GM21528 (cell line): ENCODE measurements at regions not wholly inside any gene's neighbourhood (a gene's known extent, or its start where the extent isn't known, plus 50 kb on each side); places are given as distances from the start of the nearest gene placed in this dataset.
"Not testable (repeated sequence)": the region's sequence is repeated elsewhere in the genome, so short reads cannot be mapped to it uniquely, and the experiment has no call there.

Experiments used
- ATAC-seq: cut with Tn5 transposase; IDR thresholded peaks from one replicate; pipeline ENCODE4 v1.9.1; 2021; ENCODE audit warnings: mild to moderate bottlenecking, moderate library complexity; ENCODE audit not compliant: unreplicated experiment, low FRiP score

DNA sequence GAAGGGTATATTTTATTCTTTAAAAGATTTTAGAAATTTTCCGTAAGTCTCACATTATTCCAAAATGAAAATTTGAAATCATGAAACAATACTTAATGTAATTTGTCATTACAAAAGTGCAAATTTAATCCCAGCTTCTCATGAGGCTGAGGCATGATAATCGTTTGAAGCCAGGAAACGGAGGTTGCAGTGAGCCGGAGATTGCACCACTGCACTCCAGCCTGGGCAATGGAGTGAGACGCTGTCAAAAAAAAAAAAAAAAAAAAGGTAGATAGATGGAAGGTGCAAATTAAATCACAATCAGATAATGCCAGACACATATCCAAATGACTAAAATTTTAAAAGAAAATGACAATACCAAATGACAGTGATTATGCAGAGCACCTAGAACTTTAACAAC is 644.2 kb downstream of the FAM181B start:
- no peak for ATAC-seq

- no peak for ATAC-seq
Observed at GRCh38 chr11:82085493-82085892, 648.2 kb downstream of the FAM181B start.

GRCh38 chr11:82082976-82083375 is 650.7 kb downstream of the FAM181B start:
- no peak for ATAC-seq

- ATAC-seq, result no peak
Observed at GRCh38 chr11:82080160-82080559, 653.5 kb downstream of the FAM181B start.

- ATAC-seq, result no peak
Observed at GRCh38 chr11:82076126-82076525, 657.5 kb downstream of the FAM181B start.

DNA sequence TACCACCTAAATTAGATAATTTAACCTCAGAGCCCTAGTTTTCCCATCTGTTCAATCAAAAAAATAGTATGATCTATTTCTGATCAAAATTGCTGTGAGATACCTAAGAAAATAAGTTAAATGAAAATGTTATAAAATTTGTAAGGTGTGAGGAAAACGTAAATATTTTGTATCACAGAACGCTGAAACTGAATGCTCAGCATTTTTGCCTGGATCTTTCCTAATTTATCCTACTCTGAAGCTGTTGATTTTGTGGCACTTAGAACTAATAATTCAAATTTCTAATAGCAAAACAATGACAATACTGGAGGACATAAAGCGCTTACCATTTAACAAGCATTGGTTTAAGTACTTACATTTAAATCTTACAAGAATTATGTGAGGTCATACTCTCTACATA is 674.2 kb downstream of the FAM181B start:
- ATAC-seq, result no peak

- ATAC-seq, result no peak
Observed at GRCh38 chr11:82056450-82056849, 677.2 kb downstream of the FAM181B start.

GRCh38 chr11:82049199-82049598 is 684.5 kb downstream of the FAM181B start:
- no peak for ATAC-seq

GRCh38 chr11:82047200-82047599 is 686.5 kb downstream of the FAM181B start:
- ATAC-seq, result no peak

- ATAC-seq, result no peak
Observed at GRCh38 chr11:82046778-82047177, 686.9 kb downstream of the FAM181B start.

DNA sequence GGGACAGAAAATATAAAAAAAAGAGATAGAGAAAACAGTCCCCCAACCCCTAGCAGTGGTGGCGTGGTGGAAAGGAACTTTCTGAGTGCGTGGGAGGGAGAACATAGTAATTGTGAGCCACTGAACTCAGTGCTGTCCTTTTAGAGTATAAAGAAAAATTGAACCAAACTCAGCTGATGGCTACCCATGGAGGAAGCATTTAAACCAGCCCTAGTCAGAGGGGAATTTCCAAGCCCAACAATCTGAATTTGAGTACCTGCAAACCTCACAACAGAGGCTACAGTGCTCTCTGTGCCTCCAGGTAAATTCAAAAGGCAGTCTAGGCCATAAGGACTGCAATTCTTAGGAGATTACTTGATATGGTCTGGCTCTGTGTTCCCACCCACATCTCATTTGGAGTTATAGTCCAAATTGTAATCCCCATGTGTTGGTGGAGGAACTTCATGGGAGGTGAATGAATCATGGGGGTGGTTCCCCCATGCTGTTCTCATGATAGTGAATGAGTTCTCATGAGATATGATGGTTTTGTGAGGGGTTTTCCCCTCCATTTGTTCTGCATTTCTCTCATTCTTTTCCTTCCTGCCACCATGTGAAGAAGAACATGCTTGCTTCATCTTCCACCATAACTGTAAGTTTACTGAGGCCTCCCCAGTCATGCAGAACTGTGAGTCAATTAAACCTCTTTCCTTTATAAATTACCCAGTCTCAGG is 687.8 kb downstream of the FAM181B start:
- no peak for ATAC-seq

DNA sequence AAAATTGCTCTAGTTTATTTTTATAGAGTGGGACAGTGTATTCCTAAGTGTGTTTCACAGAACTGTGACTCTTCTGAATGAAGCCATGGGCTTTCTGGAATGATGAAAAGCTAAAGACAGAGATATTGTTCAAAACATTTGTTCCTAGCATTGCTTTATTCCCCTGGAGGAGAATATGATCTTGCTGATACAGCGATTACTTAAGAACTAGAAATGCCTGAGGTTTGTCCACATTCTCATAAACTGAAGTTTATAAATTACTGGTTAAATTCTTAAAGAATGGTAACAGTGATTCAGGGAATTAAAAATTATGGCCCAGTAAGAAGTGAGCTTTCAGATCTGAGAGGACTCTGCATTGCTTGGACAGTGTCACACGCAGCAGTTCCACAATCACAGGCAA is 690.3 kb downstream of the FAM181B start:
- ATAC-seq, result no peak

DNA sequence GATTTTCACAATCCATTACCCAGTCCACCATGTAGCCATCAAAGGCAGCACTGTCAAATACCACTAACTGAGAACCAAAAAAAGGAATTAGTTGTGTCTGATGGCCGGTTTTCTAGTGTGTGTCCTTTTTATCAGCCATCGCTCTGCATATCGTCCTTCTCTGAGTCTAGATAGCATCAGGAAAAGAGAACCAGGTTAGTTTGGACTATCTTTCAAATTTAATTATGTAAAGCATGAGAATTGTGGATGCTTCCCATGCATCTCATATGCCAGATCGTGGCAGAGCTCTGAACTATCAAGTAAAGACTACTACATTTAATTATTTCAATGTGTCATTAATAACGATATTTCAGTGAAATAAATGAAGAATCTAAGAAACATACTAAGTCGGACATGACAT is 691.9 kb downstream of the FAM181B start:
- ATAC-seq, result no peak

- no peak for ATAC-seq
Observed at GRCh38 chr11:82038154-82038553, 695.5 kb downstream of the FAM181B start.

DNA sequence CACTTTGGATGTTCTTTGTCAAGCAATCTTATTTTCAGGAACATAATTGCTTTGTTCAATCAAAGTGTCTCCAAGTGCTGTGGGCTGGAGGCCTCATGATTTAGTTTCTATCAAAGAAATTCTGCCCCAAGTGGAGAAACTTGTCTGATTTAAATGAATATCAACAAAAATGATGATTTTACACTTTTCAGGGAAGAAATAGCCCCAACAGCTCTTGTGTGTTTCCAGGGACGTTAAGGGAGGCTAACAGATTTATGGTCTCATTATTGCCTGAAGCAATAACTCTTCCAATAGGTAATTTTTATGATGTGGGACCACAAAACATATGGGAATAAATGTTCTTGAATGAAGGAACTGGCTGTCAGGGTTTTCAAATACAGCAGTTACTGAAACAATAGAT is 699.1 kb downstream of the FAM181B start:
- ATAC-seq, result no peak

GRCh38 chr11:82027335-82027734 is 706.3 kb downstream of the FAM181B start:
- not testable (repeated sequence) for ATAC-seq

DNA sequence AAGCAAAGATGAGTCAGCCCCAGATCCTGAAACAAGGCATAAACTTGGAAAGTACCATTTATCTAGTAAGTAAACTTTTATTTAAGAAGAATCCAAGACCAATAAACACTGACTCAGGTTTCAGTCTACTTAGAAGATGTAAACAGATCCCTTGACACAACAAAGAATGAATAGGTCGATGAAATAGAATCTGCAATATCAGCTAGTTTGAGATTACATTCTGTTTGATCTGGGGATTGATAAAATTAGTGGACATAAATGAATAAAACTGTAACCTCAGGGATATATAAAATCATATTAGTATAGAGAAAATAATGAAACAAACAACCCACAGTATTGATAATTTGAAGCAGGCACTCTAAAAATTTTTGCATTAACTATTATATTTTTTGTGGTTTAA is 708.9 kb downstream of the FAM181B start:
- no peak for ATAC-seq

DNA sequence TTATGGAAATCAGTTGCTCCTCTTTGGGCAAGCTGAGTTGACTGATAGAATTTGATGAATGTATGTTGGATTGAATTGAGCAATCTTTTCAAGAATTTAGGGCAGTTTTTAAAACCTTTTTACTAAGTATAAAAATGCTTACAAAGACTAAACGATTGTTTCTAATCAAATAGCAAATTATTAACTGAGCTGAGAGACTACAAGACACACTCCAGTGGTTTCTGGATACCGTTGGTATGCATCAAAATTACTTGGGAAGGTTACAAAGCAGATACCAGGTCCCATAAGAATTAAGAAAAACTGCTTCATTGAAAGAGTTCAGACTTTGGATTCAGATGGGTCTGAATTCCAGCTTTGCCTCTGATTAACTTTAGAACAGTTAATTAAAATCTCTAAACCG is 721.4 kb downstream of the FAM181B start:
- ATAC-seq, result no peak

DNA sequence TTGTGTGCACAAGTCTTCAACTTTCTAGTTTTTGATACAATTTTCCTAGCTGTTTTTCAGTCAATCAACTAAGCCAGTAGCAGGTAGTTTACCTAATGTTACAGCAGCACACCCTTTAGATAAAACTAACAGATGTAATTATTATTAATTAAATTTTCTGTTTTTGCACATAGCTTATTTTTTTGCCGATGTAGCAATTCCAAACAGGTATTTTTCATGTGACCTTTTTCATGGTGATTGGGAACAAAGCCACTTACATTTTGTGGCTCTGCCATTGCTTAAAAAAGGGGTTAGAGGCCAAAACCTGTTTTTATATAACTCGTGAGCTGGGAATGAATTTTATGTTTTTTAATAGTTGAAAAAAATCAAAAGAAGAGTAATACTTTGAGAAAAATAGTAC is 724.5 kb downstream of the FAM181B start:
- no peak for ATAC-seq

DNA sequence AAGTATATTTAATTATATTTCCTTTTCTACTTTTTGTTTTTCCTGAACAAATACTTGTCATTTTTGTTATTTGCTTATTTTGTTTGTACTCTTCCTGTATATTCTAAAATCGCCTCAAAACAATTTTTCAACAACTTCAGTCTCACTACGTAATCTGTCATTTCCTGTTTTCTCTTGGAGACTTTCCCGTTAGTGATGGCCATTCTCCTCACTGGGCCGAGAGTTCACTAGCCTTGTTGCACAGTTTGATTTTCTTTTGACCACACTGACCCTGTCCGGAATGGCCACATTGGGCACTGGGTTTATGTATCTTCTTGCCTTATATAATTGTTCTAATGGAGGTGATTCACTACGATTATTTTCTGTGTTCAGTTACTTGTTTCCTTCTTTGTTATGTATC is 726.1 kb downstream of the FAM181B start:
- ATAC-seq, result no peak

GRCh38 chr11:82004537-82005213 is 729.0 kb downstream of the FAM181B start:
- no peak for ATAC-seq
